Loucy (cell line): ENCODE measurements at regions not wholly inside any gene's neighbourhood (a gene's known extent, or its start where the extent isn't known, plus 50 kb on each side); places are given as distances from the start of the nearest gene placed in this dataset.
A peak's percentile ranks its signal among the peaks of the same experiment; 100 is the strongest.

Source experiments
- H2AFZ ChIP-seq: fragments of 200-600 bp; sonication (generic); 2 replicates; pipeline ENCODE4 v1.6.0; 2016; ENCODE audit warnings: antibody characterized with exemption, mild to moderate bottlenecking, low read length, moderate library complexity
- H3F3A ChIP-seq: fragments of 200-600 bp; 2 replicates; pipeline ENCODE4 v1.6.0; 2016; ENCODE audit warnings: antibody characterized with exemption, low read depth, mild to moderate bottlenecking
- H3K27me3 ChIP-seq: fragments of 200-600 bp; sonication (generic); 2 replicates; pipeline ENCODE4 v1.6.1; 2014; ENCODE audit warnings: low read length, mild to moderate bottlenecking; ENCODE audit not compliant: insufficient read depth, poor library complexity, severe bottlenecking
- H3K36me3 ChIP-seq: fragments of 200-600 bp; sonication (generic); 2 replicates; pipeline ENCODE4 v1.6.1; 2016; ENCODE audit warnings: low read length; ENCODE audit not compliant: insufficient read depth
- H3K4me1 ChIP-seq: fragments of 200-600 bp; sonication (generic); 2 replicates; pipeline ENCODE4 v1.5.1; 2014; ENCODE audit warnings: low read length, mild to moderate bottlenecking; ENCODE audit not compliant: insufficient read depth, poor library complexity, severe bottlenecking
- H3K4me2 ChIP-seq: fragments of 200-600 bp; sonication (generic); 2 replicates; pipeline ENCODE4 v1.6.0; 2014; ENCODE audit warnings: antibody characterized with exemption, low read length, low read depth, mild to moderate bottlenecking; ENCODE audit not compliant: poor library complexity, severe bottlenecking
- H3K4me3 ChIP-seq: fragments of 200-600 bp; sonication (generic); 2 replicates; pipeline ENCODE4 v1.5.1; 2014; ENCODE audit warnings: low read length, mild to moderate bottlenecking, mixed read lengths; ENCODE audit not compliant: poor library complexity, severe bottlenecking
- H3K79me2 ChIP-seq: fragments of 200-600 bp; sonication (generic); 2 replicates; pipeline ENCODE4 v1.6.1; 2014; ENCODE audit warnings: low read length; ENCODE audit not compliant: insufficient read depth
- H3K9ac ChIP-seq: fragments of 200-600 bp; sonication (generic); 2 replicates; pipeline ENCODE4 v1.6.0; 2014; ENCODE audit warnings: mild to moderate bottlenecking, low read depth, low read length, moderate library complexity; ENCODE audit not compliant: poor library complexity, severe bottlenecking
- H3K9me2 ChIP-seq: fragments of 200-600 bp; sonication (generic); replicated peaks from 2 replicates; pipeline ENCODE4 v1.6.1; 2016; ENCODE audit warnings: low read depth, low read length, mixed read lengths
- H3K9me3 ChIP-seq: fragments of 200-600 bp; sonication (generic); 2 replicates; pipeline ENCODE4 v1.6.1; 2014; ENCODE audit warnings: mild to moderate bottlenecking, antibody characterized with exemption, low read length, low read depth; ENCODE audit not compliant: insufficient read depth
- H4K20me1 ChIP-seq: fragments of 200-600 bp; sonication (generic); 2 replicates; pipeline ENCODE4 v1.6.0; 2014; ENCODE audit warnings: antibody characterized with exemption, low read length, mild to moderate bottlenecking; ENCODE audit not compliant: insufficient read depth, poor library complexity, severe bottlenecking
- EZH2phosphoT487 ChIP-seq: fragments of 200-600 bp; IDR thresholded peaks from 2 replicates; pipeline ENCODE4 v1.6.1; 2018; ENCODE audit warnings: antibody characterized with exemption, mild to moderate bottlenecking, moderate library complexity, borderline replicate concordance
- TF ChIP-seq, protein P1 (sequence below): fragments of 200-600 bp; sonication (generic); conservative IDR thresholded peaks from 2 replicates; pipeline ENCODE4 v1.5.1; 2014; ENCODE audit warnings: mild to moderate bottlenecking, antibody characterized with exemption, low read length

DNA sequence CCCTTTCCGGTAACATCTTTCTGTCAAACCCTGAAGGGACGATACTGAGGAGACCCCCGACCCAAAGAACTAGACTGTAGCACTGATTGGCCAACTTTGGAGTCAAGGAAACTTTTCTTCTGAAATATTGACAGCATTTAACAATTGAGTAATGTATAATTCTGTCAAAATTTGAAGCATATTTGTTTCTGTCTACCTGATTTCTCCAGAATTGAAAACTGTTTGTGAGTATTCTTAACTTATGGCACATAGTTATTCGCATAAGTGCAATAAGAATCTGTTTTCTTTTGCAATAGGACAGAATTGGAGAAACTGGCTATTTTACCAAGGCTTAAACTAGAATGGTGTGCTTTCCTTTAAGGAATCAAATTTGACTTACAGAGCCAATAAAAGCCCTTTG is 267.1 kb upstream of the FOXN3 start:
- peaks cover 10% of the 10 kb centered on the region for H3K4me1 ChIP-seq
- no peaks in the 10 kb centered on the region for H3K79me2 ChIP-seq
- H4K20me1 ChIP-seq = no peaks in the 10 kb centered on the region
- no peak overlapping the region for H3K4me3 ChIP-seq
- TF ChIP-seq EZH2phosphoT487 = no peak
- TF ChIP-seq, protein P1, sequence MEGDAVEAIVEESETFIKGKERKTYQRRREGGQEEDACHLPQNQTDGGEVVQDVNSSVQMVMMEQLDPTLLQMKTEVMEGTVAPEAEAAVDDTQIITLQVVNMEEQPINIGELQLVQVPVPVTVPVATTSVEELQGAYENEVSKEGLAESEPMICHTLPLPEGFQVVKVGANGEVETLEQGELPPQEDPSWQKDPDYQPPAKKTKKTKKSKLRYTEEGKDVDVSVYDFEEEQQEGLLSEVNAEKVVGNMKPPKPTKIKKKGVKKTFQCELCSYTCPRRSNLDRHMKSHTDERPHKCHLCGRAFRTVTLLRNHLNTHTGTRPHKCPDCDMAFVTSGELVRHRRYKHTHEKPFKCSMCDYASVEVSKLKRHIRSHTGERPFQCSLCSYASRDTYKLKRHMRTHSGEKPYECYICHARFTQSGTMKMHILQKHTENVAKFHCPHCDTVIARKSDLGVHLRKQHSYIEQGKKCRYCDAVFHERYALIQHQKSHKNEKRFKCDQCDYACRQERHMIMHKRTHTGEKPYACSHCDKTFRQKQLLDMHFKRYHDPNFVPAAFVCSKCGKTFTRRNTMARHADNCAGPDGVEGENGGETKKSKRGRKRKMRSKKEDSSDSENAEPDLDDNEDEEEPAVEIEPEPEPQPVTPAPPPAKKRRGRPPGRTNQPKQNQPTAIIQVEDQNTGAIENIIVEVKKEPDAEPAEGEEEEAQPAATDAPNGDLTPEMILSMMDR = no peak
- H3K9me2 ChIP-seq = no peaks in the 10 kb centered on the region
- no peak overlapping the region for H3K4me2 ChIP-seq
- no peak overlapping the region for H2AFZ ChIP-seq
- peaks cover 9% of the 10 kb centered on the region; the same call in 1 of the 2 replicates for H3K9me3 ChIP-seq
- no peaks in the 10 kb centered on the region for H3K36me3 ChIP-seq
- H3K9ac ChIP-seq = no peak overlapping the region
- no peaks in the 10 kb centered on the region for H3F3A ChIP-seq
- H3K27me3 ChIP-seq = no peaks in the 10 kb centered on the region

- peak overlapping the region; percentile 35 for H3K4me2 ChIP-seq
- H3K9ac ChIP-seq = no peak overlapping the region
- H3K9me3 ChIP-seq = peaks cover 9% of the 10 kb centered on the region; the same call in 1 of the 2 replicates
Observed at GRCh38 chr14:89681086-89682018, 264.3 kb upstream of the FOXN3 start.

GRCh38 chr14:89680156-89680555 is 263.1 kb upstream of the FOXN3 start:
- Histone ChIP-seq H3K4me2 (no peak overlapping the region), H3K36me3 (no peaks in the 10 kb centered on the region), H3K4me1 (peaks cover 10% of the 10 kb centered on the region), H3K79me2 (no peaks in the 10 kb centered on the region), H3K4me3 (no peak overlapping the region), H3K9me2 (no peaks in the 10 kb centered on the region), H2AFZ (no peak overlapping the region), H3K27me3 (no peaks in the 10 kb centered on the region), H3K9me3 (peaks cover 9% of the 10 kb centered on the region; the same call in 1 of the 2 replicates), H3K9ac (no peak overlapping the region), H4K20me1 (no peaks in the 10 kb centered on the region), H3F3A (no peaks in the 10 kb centered on the region)
- TF ChIP-seq EZH2phosphoT487 = no peak
- TF ChIP-seq, protein P1 = no peak

More at GRCh38 chr14:89681086-89682018, 264.3 kb upstream of the FOXN3 start:
- no peaks in the 10 kb centered on the region for H3K27me3 ChIP-seq
- no peaks in the 10 kb centered on the region for H4K20me1 ChIP-seq
- H3K4me1 ChIP-seq = peaks cover 10% of the 10 kb centered on the region
- H3K9me2 ChIP-seq = no peaks in the 10 kb centered on the region
- H2AFZ ChIP-seq = no peak overlapping the region
- H3K4me3 ChIP-seq = no peak overlapping the region
- H3K79me2 ChIP-seq = no peaks in the 10 kb centered on the region
- TF ChIP-seq EZH2phosphoT487 = no peak
- TF ChIP-seq, protein P1 = no peak
- no peaks in the 10 kb centered on the region for H3F3A ChIP-seq
- H3K36me3 ChIP-seq = no peaks in the 10 kb centered on the region
